Testis (tissue), 2 donors: ENCODE measurements at regions not wholly inside any gene's neighbourhood (a gene's known extent, or its start where the extent isn't known, plus 50 kb on each side); places are given as distances from the start of the nearest gene placed in this dataset.
"Not testable (repeated sequence)": the region's sequence is repeated elsewhere in the genome, so short reads cannot be mapped to it uniquely, and the experiment has no call there.

Experiments used
- DNase-seq: peaks from one replicate; pipeline ENCODE4 v3.0.0-alpha.2; 2019
- H3K27ac ChIP-seq, 2 donors: fragments of 200-600 bp; sonication (generic); one replicate each; pipeline ENCODE4 v1.5.1; 2019
- H3K27me3 ChIP-seq: fragments of 200-600 bp; sonication (generic); one replicate; pipeline ENCODE4 v1.5.1; 2019
- H3K36me3 ChIP-seq: fragments of 200-600 bp; sonication (generic); one replicate; pipeline ENCODE4 v1.5.1; 2017; ENCODE audit warnings: low read depth; ENCODE audit errors: missing control alignments
- H3K4me1 ChIP-seq: fragments of 200-600 bp; sonication (generic); one replicate; pipeline ENCODE4 v1.5.1; 2019
- H3K4me3 ChIP-seq, 2 donors: fragments of 200-600 bp; sonication (generic); one replicate each; pipeline ENCODE4 v1.5.1; 2017 to 2019
- H3K9me3 ChIP-seq: fragments of 200-600 bp; sonication (generic); one replicate; pipeline ENCODE4 v1.5.1; 2017
- POLR2A ChIP-seq: fragments of 450-650 bp; IDR thresholded peaks from one replicate; pipeline ENCODE4 v1.6.1; 2017; ENCODE audit warnings: antibody characterized with exemption, mild to moderate bottlenecking, moderate library complexity
- WGBS, 2 donors: methylation state at CpG; one replicate each; pipeline ENCODE4 v1.1.5; 2018; 5-methylcytosine and 5-hydroxymethylcytosine counted together
- intact Hi-C: fragments of 100-400 bp; cut with DNase I; formaldehyde crosslinking; loops from one replicate; pipeline ENCODE4 v1.15.1; 2023; ENCODE audit warnings: low total_unique reads
- TF ChIP-seq, protein P1 (sequence below), 3 experiments: fragments of 450-650 bp in 2 of 3; fragments of 200-600 bp in 1 of 3; sonication (generic) in 1 of 3; IDR thresholded peaks; one replicate each; pipeline ENCODE4 v1.5.1; 2016 to 2019; ENCODE audit warnings: antibody characterized with exemption in 3 of 3, mild to moderate bottlenecking in 2 of 3, moderate library complexity in 1 of 3

DNA sequence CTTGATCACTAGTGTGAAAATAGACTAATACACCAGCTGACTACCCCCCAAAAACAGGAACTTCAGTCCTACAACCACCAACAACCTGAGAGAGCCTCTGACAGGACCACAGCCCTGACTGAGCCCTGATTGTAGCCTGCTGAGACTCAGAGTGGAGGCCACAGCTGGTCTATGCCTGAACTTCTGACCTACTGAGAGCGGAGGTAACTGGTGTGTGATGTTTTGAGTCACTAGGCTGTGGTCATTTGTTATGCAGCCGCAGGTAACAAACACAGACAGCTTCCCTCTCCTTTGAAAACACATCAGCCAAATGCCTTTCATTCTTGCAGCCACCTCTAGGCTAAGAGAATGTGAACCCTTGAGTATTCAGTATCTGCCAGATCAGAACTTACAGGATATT lies 631.1 kb downstream of the PRIM2 start:
- H3K4me3 ChIP-seq, H3K9me3 ChIP-seq, H3K27me3 ChIP-seq, H3K27ac ChIP-seq, intact Hi-C loops, DNase-seq, H3K36me3 ChIP-seq, H3K4me1 ChIP-seq: not testable (repeated sequence)
- WGBS, 2 donors, result 93% methylated on average over 2 of the region's 2 CpGs; no CpG with 5 or more reads in 1 of the 2 donors

DNA sequence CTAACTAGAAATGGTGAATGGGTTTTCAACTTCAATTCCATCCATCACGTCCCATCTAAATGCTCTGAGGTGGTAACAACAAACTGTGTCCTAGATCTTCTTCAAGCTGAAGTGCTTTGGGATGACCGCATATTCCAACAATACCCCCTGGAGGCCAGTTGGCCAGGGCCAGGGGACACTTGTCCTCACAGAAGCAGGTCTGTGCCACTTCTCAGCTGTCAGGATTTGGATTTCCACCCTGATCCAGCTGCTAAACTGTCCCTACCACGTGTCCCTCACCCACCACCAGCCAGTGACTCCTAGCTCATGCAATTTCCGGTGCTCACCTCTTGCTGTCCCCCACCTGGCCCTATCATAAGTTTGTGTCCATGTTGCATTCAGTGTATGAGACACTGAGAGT lies 633.0 kb downstream of the PRIM2 start:
- H3K4me3 ChIP-seq, intact Hi-C loops, DNase-seq, H3K27ac ChIP-seq, H3K36me3 ChIP-seq, H3K4me1 ChIP-seq, H3K9me3 ChIP-seq, H3K27me3 ChIP-seq: not testable (repeated sequence)
- WGBS, 2 donors, result 85 to 89% methylated on average over 4 of the region's 4 CpGs

DNA sequence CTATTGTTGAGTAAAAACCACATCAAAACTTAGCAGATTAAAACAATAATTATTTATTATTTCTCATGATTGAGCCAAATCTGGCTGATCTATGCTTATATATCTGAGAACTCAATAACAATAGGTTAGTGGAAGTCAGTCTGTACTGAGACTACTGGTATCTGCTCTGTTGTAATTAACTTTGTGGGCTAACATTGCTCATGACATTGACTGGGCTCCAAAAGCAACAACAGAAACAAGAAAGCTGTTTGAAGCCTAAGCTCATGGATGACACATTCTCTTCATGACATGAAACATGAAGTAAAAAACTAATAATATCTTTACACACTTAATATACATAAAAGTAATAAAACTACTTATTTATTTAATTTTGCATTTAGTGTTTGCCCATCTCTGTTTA lies 649.3 kb downstream of the PRIM2 start:
- H3K27me3 ChIP-seq, H3K4me3 ChIP-seq, H3K4me1 ChIP-seq, H3K9me3 ChIP-seq, H3K27ac ChIP-seq, DNase-seq, H3K36me3 ChIP-seq, intact Hi-C loops: not testable (repeated sequence)

DNA sequence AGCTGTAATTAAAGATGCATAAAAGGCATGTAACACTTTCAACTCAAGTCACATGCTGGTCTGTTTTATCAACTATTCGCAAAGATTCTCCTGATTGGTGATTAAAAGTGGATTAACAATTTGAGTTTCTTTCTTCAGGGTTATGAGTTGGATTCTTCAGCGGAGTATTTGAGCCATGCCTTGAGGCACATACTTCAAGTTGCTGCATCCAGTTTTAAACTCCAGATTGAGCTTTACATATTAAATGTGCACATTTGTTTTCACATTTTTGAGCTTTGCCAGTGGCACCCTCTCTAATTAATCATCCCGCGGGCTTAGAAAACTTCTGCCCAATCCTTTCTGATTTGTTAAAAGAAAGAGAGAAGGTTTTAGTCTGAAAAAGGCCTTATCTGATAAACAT lies 654.5 kb downstream of the PRIM2 start:
- H3K4me3 ChIP-seq, DNase-seq, H3K27me3 ChIP-seq, H3K27ac ChIP-seq, intact Hi-C loops, H3K9me3 ChIP-seq, H3K36me3 ChIP-seq, H3K4me1 ChIP-seq: not testable (repeated sequence)
- WGBS, 2 donors, result 88 to 91% methylated on average over 4 of the region's 4 CpGs

DNA sequence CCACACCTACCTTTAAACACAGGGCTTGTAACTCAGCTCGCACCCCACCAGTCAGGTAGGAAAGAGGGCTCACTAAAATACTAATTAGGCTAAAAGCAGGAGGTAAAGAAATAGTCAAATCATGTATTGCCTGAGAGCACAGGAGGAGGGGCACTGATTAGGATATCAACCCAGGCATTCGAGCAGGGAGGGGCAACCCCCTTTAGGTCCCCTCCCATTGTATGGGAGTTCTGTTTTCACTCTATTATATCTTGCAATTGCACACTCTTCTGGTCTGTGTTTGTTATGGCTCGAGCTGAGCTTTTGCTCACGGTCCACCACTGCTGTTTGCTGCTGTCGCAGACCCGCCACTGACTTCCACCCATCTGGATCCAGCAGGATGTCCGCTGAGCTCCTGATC lies 657.2 kb downstream of the PRIM2 start:
- H3K27ac ChIP-seq, result no peak overlapping the region
- DNase-seq, result no peak
- 84 to 94% methylated on average over 7 of the region's 7 CpGs for WGBS, 2 donors

DNA sequence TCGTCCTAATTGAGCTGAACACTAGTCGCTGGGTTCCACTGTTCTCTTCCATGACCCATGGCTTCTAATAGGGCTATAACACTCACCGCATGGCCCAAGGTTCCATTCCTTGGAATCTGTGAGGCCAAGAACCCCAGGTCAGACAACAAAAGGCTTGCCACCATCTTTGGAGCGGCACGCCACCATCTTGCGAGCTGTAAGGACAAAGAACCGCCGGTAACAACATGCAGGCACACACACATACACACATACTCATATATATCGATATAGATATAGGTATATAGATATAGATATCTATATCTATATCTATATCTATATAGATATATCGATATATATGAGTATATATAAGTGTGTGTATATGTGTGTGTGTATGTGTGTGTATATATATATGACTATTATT lies 657.7 kb downstream of the PRIM2 start:
- H3K27ac ChIP-seq, H3K36me3 ChIP-seq, H3K4me3 ChIP-seq, H3K9me3 ChIP-seq, H3K4me1 ChIP-seq, intact Hi-C loops, DNase-seq, H3K27me3 ChIP-seq: not testable (repeated sequence)
- 91 to 93% methylated on average over 8 to 10 of the region's 10 CpGs for WGBS, 2 donors

More for the DNA sequence above, 657.2 kb downstream of the PRIM2 start:
- H3K36me3 ChIP-seq, result no peaks in the 10 kb centered on the region
- no peak overlapping the region for H3K4me3 ChIP-seq
- no peaks in the 10 kb centered on the region for H3K9me3 ChIP-seq
- no peaks in the 10 kb centered on the region for H3K27me3 ChIP-seq
- intact Hi-C loops, result no loop called here
- TF ChIP-seq, protein P1, sequence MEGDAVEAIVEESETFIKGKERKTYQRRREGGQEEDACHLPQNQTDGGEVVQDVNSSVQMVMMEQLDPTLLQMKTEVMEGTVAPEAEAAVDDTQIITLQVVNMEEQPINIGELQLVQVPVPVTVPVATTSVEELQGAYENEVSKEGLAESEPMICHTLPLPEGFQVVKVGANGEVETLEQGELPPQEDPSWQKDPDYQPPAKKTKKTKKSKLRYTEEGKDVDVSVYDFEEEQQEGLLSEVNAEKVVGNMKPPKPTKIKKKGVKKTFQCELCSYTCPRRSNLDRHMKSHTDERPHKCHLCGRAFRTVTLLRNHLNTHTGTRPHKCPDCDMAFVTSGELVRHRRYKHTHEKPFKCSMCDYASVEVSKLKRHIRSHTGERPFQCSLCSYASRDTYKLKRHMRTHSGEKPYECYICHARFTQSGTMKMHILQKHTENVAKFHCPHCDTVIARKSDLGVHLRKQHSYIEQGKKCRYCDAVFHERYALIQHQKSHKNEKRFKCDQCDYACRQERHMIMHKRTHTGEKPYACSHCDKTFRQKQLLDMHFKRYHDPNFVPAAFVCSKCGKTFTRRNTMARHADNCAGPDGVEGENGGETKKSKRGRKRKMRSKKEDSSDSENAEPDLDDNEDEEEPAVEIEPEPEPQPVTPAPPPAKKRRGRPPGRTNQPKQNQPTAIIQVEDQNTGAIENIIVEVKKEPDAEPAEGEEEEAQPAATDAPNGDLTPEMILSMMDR (IDR thresholded peaks at IDR 0.05), result no peak
- no peak for TF ChIP-seq POLR2A
- H3K4me1 ChIP-seq, result no peaks in the 10 kb centered on the region

DNA sequence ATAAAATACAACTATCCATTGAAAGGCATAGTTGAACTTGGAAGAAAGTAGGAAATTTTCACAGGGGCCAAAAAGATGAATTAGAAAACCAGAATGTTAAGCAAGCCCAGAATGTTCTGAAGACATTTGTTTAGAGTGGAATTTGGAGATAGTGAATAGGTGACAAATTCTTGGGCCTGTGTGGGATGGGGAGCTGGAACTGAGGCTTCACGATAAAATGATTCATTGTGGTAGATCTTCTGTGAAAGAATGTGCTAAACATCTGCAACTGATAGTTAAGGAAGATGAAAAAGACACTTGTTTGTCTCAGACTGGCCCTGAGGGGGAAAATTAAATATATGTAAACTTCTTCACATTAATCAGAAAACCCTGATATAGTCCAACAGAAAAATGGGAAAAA lies 658.9 kb downstream of the PRIM2 start:
- H3K27me3 ChIP-seq, H3K4me1 ChIP-seq, H3K9me3 ChIP-seq, intact Hi-C loops, H3K27ac ChIP-seq, H3K4me3 ChIP-seq, H3K36me3 ChIP-seq, DNase-seq: not testable (repeated sequence)
- WGBS, 2 donors, result 27 to 33% methylated on average over 1 of the region's 1 CpG

DNA sequence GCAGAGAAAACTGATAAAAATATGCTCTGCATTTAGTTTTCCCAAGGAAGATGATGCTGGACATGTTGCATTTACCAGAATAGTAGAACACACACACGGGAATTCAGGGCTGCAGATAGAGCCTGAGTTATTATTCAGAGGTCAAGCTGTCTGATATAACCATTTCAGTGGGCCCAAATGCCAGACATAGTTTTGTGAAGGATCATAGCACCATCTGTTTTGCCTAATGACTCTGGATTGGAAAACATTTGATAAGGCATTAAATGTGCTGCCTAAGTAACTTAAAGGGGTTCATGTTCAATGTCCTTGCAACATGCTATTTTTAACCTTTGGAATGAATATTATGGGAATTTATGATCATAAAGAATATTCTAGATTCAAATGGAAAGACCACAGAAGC lies 666.2 kb downstream of the PRIM2 start:
- H3K4me3 ChIP-seq, H3K36me3 ChIP-seq, DNase-seq, intact Hi-C loops, H3K27ac ChIP-seq, H3K4me1 ChIP-seq, H3K9me3 ChIP-seq, H3K27me3 ChIP-seq: not testable (repeated sequence)
- WGBS, 2 donors, result 25 to 29% methylated on average over 1 of the region's 1 CpG

DNA sequence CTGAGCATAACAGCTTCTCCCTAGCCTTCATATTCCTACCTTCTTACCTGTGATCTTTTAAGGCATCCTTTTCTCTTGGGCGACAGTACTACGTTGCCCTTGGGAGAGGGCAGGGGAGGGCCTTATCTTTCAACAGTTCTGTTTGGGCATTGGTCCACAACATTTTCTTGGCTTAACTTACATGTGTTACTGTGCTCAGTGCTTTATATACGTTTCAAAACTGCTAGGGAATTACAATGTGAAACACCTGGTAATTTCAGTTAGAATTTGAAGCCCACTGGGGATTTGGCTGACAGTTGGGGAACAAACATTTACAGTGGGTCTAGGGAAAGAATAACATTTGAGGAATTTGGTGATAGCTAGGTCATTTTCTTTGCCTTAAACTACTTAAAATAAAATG lies 667.1 kb downstream of the PRIM2 start:
- H3K27ac ChIP-seq, DNase-seq, H3K27me3 ChIP-seq, intact Hi-C loops, H3K36me3 ChIP-seq, H3K4me1 ChIP-seq, H3K9me3 ChIP-seq, H3K4me3 ChIP-seq: not testable (repeated sequence)
- 39 to 45% methylated on average over 3 of the region's 3 CpGs for WGBS, 2 donors

DNA sequence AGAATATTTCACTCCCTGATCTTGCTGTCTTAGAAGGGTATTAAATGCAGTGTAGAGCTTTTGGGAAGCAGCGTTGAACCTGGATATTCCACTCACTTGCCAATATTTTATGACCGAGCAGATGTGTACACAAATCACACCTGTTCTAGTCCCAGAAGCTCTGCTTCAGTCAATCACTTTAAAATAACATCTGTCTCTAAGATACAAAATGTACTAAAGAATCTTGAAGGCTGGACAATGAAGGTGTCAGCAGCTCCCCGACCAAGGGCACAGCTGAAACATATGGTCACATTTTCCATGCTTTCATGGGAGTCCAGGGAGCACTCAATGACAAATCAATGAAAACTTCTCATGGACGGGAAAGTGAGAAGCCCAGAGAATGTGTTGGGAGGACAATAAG lies 668.3 kb downstream of the PRIM2 start:
- H3K9me3 ChIP-seq, intact Hi-C loops, H3K4me1 ChIP-seq, DNase-seq, H3K36me3 ChIP-seq, H3K4me3 ChIP-seq, H3K27me3 ChIP-seq, H3K27ac ChIP-seq: not testable (repeated sequence)
- 63 to 66% methylated on average over 4 of the region's 4 CpGs for WGBS, 2 donors

DNA sequence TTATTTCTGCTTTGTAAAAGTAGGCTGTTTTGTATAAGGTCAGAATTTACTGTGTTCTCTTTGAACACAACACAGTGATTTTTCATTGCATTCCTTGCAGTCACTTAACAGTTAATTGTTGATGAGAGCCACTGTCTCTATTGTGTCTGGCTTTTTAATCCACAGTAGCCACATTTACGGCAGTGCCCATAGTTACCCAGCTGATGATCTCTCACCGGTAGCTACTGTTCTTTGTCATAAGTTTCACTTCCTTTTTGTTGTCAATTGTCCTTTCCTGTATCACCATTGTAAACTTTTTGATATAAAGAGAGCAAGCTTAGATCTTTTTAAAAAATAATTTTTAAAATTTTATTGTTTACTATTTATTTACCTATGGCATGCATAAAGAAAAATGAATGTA lies 669.2 kb downstream of the PRIM2 start:
- DNase-seq, H3K27me3 ChIP-seq, H3K4me1 ChIP-seq, H3K36me3 ChIP-seq, intact Hi-C loops, H3K27ac ChIP-seq, H3K4me3 ChIP-seq, H3K9me3 ChIP-seq: not testable (repeated sequence)
- WGBS, 2 donors, result 48 to 50% methylated on average over 2 of the region's 2 CpGs

DNA sequence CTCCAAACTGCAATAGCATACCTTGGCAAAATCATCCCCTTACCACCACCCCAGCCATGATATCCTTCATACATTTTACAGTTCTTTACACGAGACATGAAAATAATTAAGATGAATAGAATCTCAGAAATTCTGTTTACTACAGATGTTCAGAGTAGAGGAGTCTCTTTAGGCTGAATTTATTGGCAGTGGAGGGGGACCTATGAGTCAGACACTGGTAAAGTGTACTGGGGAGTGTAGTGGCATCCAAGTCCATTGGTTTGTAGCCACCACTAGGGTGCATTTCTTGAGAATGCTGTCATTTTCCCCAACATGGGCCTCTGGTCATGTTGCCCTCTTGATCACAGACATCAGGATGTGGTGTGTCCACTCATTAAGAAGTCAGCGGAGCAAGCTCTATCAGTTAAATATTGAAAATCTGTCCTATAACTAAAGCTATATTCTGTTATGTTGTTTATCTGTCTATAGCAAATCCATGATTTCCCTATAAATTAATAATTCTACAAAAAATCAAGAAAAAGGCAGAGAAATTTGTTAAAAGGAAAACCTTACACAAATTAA lies 672.2 kb downstream of the PRIM2 start:
- H3K4me1 ChIP-seq, H3K27ac ChIP-seq, intact Hi-C loops, H3K36me3 ChIP-seq, H3K9me3 ChIP-seq, DNase-seq, H3K4me3 ChIP-seq, H3K27me3 ChIP-seq: not testable (repeated sequence)
- WGBS, 2 donors, result 52 to 78% methylated on average over 2 of the region's 2 CpGs
